A673 (cell line): ENCODE measurements at regions not wholly inside any gene's neighbourhood (a gene's known extent, or its start where the extent isn't known, plus 50 kb on each side); places are given as distances from the start of the nearest gene placed in this dataset.

Experiments used
- BruUV-seq: library from RNA; stranded (reverse); fragments of 400-500 nt; replicated peaks from 2 replicates; lab custom pipeline; 2021; lab: Mats Ljungman, UMichigan
- CTCF ChIA-PET: fragments of 300-600 bp; sonication (Branson Sonifier 250); formaldehyde crosslinking; loops from one replicate; lab custom pipeline; 2022; ENCODE audit warnings: antibody characterized with exemption; lab: Charles Lee
- POLR2A ChIA-PET: fragments of 300-600 bp; sonication (Branson Sonifier 250); formaldehyde crosslinking; loops from one replicate; lab custom pipeline; 2022; ENCODE audit warnings: antibody characterized with exemption; ENCODE audit not compliant: low non-redundant PET; lab: Charles Lee
- DNase-seq: peaks from one replicate; pipeline ENCODE4 v3.0.0-alpha.2; 2015; ENCODE audit warnings: low spot score
- H3K27ac ChIP-seq: fragments of 200-600 bp; sonication (generic); 2 replicates; pipeline ENCODE4 v1.5.1; 2016; ENCODE audit warnings: mixed run types, low read depth, mild to moderate bottlenecking, mixed read lengths, antibody characterized with exemption, low read length; ENCODE audit not compliant: poor library complexity, severe bottlenecking
- H3K27me3 ChIP-seq: fragments of 200-600 bp; sonication (generic); replicated peaks from 2 replicates; pipeline ENCODE4 v1.6.1; 2017; ENCODE audit warnings: mixed run types, low read depth, mild to moderate bottlenecking, mixed read lengths, antibody characterized with exemption, low read length; ENCODE audit not compliant: insufficient read depth, poor library complexity
- H3K36me3 ChIP-seq: fragments of 200-600 bp; sonication (generic); 2 replicates; pipeline ENCODE4 v1.6.1; 2016; ENCODE audit warnings: mixed run types, mild to moderate bottlenecking, mixed read lengths, antibody characterized with exemption, low read length; ENCODE audit not compliant: insufficient read depth, poor library complexity, severe bottlenecking
- H3K4me1 ChIP-seq: fragments of 200-600 bp; sonication (generic); 2 replicates; pipeline ENCODE4 v1.6.1; 2017; ENCODE audit warnings: mixed run types, mild to moderate bottlenecking, mixed read lengths, antibody characterized with exemption, low read length; ENCODE audit not compliant: insufficient read depth, poor library complexity, severe bottlenecking
- H3K4me3 ChIP-seq: fragments of 200-600 bp; sonication (generic); 2 replicates; pipeline ENCODE4 v1.5.1; 2016; ENCODE audit warnings: low read depth, mixed run types, mild to moderate bottlenecking, mixed read lengths, low read length; ENCODE audit not compliant: poor library complexity, severe bottlenecking
- H3K9me3 ChIP-seq: fragments of 200-600 bp; sonication (generic); 2 replicates; pipeline ENCODE4 v1.6.1; 2016; ENCODE audit warnings: mixed run types, low read depth, mild to moderate bottlenecking, mixed read lengths, antibody characterized with exemption, low read length; ENCODE audit not compliant: poor library complexity, severe bottlenecking
- EZH2 ChIP-seq: fragments of 200-600 bp; sonication (generic); IDR thresholded peaks from 2 replicates; pipeline ENCODE4 v1.6.1; 2017; ENCODE audit warnings: borderline replicate concordance, low read depth, mild to moderate bottlenecking, mixed read lengths, antibody characterized with exemption, low read length; ENCODE audit not compliant: poor library complexity, severe bottlenecking
- intact Hi-C: fragments of 100-400 bp; cut with micrococcal nuclease; formaldehyde crosslinking; loops from one replicate; pipeline ENCODE4 v1.10.0; 2022; ENCODE audit not compliant: unreplicated experiment
- TF ChIP-seq, protein P1 (sequence below): fragments of 300-800, 200-600 bp; sonication (generic); conservative IDR thresholded peaks from 2 replicates; pipeline ENCODE4 v1.5.1; 2017; ENCODE audit warnings: low read depth, mild to moderate bottlenecking, antibody characterized with exemption, low read length, moderate library complexity, mixed read lengths

GRCh38 chr15:68497206-68497910 is 65.4 kb upstream of the ITGA11 start:
- CTCF ChIA-PET = no interaction called here
- POLR2A ChIA-PET = no interaction called here
- intact Hi-C loops = no loop called here
- peaks cover 24% of the 10 kb centered on the region for H3K27me3 ChIP-seq
- H3K4me1 ChIP-seq = no peaks in the 10 kb centered on the region
- TF ChIP-seq, protein P1, sequence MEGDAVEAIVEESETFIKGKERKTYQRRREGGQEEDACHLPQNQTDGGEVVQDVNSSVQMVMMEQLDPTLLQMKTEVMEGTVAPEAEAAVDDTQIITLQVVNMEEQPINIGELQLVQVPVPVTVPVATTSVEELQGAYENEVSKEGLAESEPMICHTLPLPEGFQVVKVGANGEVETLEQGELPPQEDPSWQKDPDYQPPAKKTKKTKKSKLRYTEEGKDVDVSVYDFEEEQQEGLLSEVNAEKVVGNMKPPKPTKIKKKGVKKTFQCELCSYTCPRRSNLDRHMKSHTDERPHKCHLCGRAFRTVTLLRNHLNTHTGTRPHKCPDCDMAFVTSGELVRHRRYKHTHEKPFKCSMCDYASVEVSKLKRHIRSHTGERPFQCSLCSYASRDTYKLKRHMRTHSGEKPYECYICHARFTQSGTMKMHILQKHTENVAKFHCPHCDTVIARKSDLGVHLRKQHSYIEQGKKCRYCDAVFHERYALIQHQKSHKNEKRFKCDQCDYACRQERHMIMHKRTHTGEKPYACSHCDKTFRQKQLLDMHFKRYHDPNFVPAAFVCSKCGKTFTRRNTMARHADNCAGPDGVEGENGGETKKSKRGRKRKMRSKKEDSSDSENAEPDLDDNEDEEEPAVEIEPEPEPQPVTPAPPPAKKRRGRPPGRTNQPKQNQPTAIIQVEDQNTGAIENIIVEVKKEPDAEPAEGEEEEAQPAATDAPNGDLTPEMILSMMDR = no peak
- TF ChIP-seq EZH2 = no peak
- H3K36me3 ChIP-seq = no peaks in the 10 kb centered on the region
- H3K4me3 ChIP-seq = no peak overlapping the region
- H3K27ac ChIP-seq = no peak overlapping the region
- BruUV-seq = no TSS peak
- DNase-seq = no peak
- no peaks in the 10 kb centered on the region for H3K9me3 ChIP-seq

DNA sequence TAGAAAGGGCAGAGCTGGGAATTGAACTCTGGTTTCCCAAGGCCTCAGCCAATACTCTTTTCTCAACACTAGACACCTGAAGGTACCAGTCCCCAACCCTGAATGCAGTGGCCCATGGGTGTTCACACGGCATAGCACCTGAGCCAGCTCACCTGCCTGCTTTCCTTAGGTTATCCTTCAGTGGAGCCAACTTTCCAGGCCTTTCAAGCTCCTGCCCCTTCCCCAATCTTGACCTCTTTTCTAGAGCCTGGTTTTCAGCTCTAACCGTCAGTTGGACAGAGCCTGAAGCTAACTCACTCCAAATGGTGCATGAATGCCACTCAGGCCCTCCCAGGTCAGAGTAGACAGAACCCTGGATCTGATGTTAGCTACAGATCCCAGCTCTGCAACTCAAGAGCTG is 66.1 kb upstream of the ITGA11 start:
- DNase-seq = no peak
- no peaks in the 10 kb centered on the region for H3K36me3 ChIP-seq
- H3K4me1 ChIP-seq = no peaks in the 10 kb centered on the region
- ChIA-PET POLR2A (no interaction called here), CTCF (no interaction called here)
- no peaks in the 10 kb centered on the region for H3K9me3 ChIP-seq
- TF ChIP-seq, protein P1 = no peak
- no peak for TF ChIP-seq EZH2
- no peak overlapping the region for H3K27ac ChIP-seq
- no peak overlapping the region for H3K4me3 ChIP-seq
- peaks cover 17% of the 10 kb centered on the region for H3K27me3 ChIP-seq
- intact Hi-C loops = no loop called here
- BruUV-seq = no TSS peak

DNA sequence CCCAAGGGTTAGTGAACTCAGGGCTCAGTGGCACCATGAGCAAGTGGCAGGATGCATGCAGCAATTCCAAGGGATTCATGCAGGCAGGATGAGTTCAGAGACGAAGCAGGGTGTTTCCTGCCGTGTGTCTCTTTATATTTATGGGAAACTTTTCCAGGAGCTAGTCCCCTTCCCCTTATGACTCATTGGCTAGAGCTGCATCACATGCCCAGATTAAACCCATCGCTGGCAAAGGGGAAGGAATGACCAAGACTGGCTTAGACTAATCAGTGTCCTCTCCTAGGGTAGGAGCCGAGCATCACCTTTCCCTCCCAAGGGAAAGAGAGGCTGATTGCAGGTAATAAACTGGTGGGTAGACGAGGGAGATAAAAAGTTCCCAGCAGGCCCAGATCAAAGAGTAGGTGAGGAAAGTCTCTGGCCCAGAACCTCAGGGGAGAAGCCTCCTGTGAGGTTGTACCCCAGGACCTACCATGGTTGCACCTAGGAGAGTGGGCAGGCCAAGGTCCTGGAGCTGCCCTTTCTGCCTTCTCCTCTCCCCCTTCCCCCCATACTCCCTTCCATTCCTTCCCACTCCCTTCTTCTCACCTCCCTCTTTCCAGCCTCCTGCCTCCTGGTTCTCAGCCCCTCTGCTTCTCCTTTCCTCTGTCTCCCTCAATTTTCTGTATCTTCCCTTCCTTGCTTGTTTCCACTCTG is 67.8 kb upstream of the ITGA11 start:
- Histone ChIP-seq H3K36me3 (no peaks in the 10 kb centered on the region), H3K4me3 (no peak overlapping the region), H3K9me3 (no peaks in the 10 kb centered on the region), H3K4me1 (no peaks in the 10 kb centered on the region), H3K27me3 (peaks cover 5% of the 10 kb centered on the region), H3K27ac (no peak overlapping the region)
- no peak for TF ChIP-seq EZH2
- TF ChIP-seq, protein P1 = no peak
- POLR2A ChIA-PET = no interaction called here
- no TSS peak for BruUV-seq
- intact Hi-C loops = no loop called here
- CTCF ChIA-PET = no interaction called here
- no peak for DNase-seq
